T-helper 2 cell treated with Interferon-gamma antibody and Interleukin-4, amounts not matched to agents 5 μg/mL and 100 μg/mL, for 36 hours (primary cell): ENCODE measurements at regions not wholly inside any gene's neighbourhood (a gene's known extent, or its start where the extent isn't known, plus 50 kb on each side); places are given as distances from the start of the nearest gene placed in this dataset.
"Not testable (repeated sequence)": the region's sequence is repeated elsewhere in the genome, so short reads cannot be mapped to it uniquely, and the experiment has no call there.

Experiments used
- DNase-seq: peaks from one replicate; pipeline ENCODE4 v3.0.0; 2021; ENCODE audit warnings: low spot score
- H3K27ac Mint-ChIP-seq: one replicate; pipeline ENCODE4 v1.8.0; 2021; ENCODE audit warnings: mild to moderate bottlenecking, mixed read lengths
- H3K27me3 Mint-ChIP-seq: one replicate; pipeline ENCODE4 v1.8.0; 2021; ENCODE audit warnings: low read depth, mixed read lengths
- H3K36me3 Mint-ChIP-seq: one replicate; pipeline ENCODE4 v1.8.0; 2021; ENCODE audit warnings: low read depth, mixed read lengths
- H3K4me1 Mint-ChIP-seq: one replicate; pipeline ENCODE4 v1.8.0; 2021; ENCODE audit warnings: low read depth, mixed read lengths
- H3K4me3 Mint-ChIP-seq: one replicate; pipeline ENCODE4 v1.8.0; 2022; ENCODE audit warnings: mild to moderate bottlenecking, moderate library complexity, mixed read lengths
- H3K9me3 Mint-ChIP-seq: one replicate; pipeline ENCODE4 v1.8.0; 2021; ENCODE audit warnings: mixed read lengths

DNA sequence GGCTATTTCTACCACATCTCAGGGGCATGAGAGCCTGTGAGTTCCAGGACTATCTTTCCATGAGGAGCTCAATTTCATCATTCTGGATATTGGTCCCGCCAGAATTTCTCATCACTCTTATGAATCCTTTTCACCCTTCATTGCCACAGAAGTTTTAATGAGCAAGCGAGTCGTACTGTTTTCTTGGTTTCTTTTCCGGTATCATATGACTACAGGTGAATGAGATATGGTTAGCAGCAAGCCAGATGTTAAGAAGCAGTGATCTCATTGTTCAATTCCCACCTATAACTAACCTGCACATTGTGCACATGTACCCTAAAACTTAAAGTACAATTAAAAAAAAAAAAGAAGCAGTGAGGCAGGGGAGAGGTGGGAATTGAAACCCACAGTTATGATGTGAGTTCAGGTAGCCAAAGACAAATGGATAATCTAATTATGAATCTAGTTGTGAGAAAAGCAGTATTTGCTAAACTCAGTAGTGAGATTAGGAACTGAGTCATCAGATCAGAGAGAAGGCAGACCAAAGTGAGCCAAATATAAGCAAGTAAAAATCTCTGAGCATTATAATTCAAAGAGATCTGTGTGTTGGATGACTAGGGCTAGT, 78.0 kb upstream of the ELOVL5 start:
- H3K27me3 Mint-ChIP-seq: peaks cover 16% of the 10 kb centered on the region
- H3K9me3 Mint-ChIP-seq: no peaks in the 10 kb centered on the region
- H3K27ac Mint-ChIP-seq: no peak overlapping the region
- no peaks in the 10 kb centered on the region for H3K36me3 Mint-ChIP-seq
- H3K4me1 Mint-ChIP-seq: peaks cover 26% of the 10 kb centered on the region
- peak; percentile 9 for DNase-seq
- H3K4me3 Mint-ChIP-seq: peak overlapping the region; percentile 13

DNA sequence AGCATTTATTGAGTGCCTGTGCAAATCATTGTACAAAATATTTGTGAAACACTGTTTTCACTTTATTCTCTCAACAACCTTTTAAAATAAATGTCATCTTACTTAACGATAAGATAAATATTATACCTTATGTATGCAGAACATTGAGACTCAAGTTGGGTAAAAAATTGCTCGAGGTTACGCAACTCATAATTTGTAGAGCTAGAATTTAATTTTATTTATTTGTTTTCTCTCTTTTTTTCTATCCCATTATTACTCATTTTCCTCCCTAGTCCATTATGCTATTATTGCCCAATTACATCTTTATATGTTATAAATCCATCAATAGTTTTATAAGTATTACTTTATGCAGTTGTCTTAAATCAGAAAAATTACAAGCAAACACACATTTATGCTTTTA, 77.4 kb upstream of the ELOVL5 start:
- peaks cover 19% of the 10 kb centered on the region for H3K27me3 Mint-ChIP-seq
- peaks cover 23% of the 10 kb centered on the region for H3K4me1 Mint-ChIP-seq
- H3K9me3 Mint-ChIP-seq: no peaks in the 10 kb centered on the region
- no peak for DNase-seq
- H3K4me3 Mint-ChIP-seq: no peak overlapping the region
- no peaks in the 10 kb centered on the region for H3K36me3 Mint-ChIP-seq
- no peak overlapping the region for H3K27ac Mint-ChIP-seq

DNA sequence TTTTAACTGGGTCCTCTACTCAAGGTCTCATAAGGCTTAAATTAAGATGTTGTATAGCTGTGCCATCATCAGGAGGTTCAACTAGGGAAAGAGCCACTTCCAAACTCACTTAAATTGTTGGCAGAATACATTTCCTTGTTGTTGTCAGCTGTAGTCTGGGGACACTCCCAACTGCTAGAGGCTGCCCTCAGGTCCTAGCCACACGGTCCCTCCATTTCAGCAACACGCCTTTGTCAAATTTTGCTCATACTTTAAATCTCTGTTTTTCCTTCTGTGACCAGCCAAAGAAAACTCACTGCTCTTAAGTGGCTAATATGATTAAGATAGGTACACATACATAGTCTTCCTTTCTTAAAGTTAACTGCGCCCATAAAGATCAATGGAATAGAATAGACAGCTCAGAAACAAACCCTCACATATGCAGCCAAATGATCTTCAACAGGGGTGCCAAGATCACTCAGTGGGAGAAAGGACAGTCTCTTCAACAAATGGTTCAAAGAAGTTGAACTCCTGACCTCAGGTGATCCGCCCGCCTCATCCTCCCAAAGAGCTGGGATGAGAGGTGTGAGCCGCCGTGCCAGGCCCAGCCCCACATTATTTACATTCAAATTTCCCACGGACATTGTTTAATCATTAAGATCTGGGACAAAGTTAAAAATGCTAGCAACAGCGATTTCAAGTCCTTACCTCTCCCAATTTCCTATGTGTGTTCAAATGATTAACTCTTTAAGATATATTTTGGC, 76.4 kb upstream of the ELOVL5 start:
- Mint-ChIP-seq H3K36me3 (no peaks in the 10 kb centered on the region), H3K4me3 (no peak overlapping the region), H3K9me3 (no peaks in the 10 kb centered on the region), H3K27ac (no peak overlapping the region), H3K4me1 (peaks cover 23% of the 10 kb centered on the region), H3K27me3 (peaks cover 22% of the 10 kb centered on the region)
- DNase-seq: no peak

DNA sequence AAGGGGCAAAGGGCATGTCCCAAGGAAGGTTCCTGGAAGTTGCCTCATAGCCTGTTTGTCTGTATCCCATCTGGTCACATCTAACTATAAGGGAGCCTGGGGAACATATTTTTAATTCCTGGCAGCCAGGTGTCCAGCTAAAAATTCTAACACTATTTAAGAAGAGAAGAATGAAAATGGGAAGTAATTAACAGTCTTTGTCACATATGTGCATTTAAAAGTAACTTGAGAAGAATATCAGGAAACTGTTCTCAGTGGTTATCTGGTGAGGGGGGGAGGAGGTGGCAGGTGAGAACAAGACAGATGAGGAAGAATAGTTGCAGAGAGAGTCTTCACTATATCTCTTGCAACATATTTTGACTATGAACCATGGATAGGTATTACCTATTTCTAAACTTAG, 75.5 kb upstream of the ELOVL5 start:
- Mint-ChIP-seq H3K4me1 (peaks cover 21% of the 10 kb centered on the region), H3K27me3 (peaks cover 22% of the 10 kb centered on the region), H3K27ac (no peak overlapping the region), H3K9me3 (no peaks in the 10 kb centered on the region), H3K36me3 (no peaks in the 10 kb centered on the region), H3K4me3 (no peak overlapping the region)
- no peak for DNase-seq

DNA sequence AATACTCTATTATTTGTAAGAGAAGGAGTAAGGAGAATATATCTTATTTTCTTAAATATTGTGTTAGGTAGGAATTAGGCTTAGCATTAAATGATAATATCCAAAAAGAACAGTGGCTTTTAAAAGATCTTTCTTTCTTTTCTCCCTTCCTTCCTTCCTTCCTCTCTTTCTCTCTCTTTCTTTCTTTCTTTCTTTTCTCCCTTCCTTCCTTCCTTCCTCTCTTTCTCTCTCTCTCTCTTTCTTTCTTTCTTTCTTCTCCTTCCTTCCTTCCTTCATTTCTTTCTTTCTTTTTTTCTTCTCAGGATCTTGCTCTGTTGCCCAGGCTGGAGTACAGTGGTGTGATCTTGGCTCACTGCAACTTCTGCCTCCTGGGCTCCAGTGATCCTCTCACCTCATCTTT, 74.8 kb upstream of the ELOVL5 start:
- H3K9me3 Mint-ChIP-seq, H3K27ac Mint-ChIP-seq, H3K4me3 Mint-ChIP-seq, H3K36me3 Mint-ChIP-seq, DNase-seq: not testable (repeated sequence)
- Mint-ChIP-seq H3K27me3 (peaks cover 22% of the 10 kb centered on the region), H3K4me1 (peaks cover 17% of the 10 kb centered on the region)

DNA sequence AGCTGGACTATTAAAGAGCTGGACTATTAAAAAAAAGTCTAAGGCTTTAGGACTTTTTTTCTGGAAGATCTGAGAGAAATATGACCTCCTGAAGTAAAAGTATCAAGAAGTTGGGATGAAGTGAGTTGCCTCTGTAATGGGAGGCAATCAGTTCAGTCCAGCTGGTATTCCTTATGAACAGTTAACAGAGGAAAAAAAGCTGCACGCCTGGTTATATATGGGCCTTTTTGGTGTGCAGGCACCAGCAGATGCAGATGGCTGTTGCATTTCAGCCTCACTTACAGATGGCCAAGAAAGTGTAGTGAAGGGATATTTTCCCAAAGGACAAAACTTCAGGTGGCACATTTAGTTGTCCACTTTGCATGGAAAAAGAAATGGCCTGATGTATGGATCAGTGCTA, 70.3 kb upstream of the ELOVL5 start:
- H3K27ac Mint-ChIP-seq: no peak overlapping the region
- no peak overlapping the region for H3K4me3 Mint-ChIP-seq
- H3K36me3 Mint-ChIP-seq: no peaks in the 10 kb centered on the region
- H3K27me3 Mint-ChIP-seq: peaks cover 21% of the 10 kb centered on the region
- no peaks in the 10 kb centered on the region for H3K4me1 Mint-ChIP-seq
- no peaks in the 10 kb centered on the region for H3K9me3 Mint-ChIP-seq
- no peak for DNase-seq

DNA sequence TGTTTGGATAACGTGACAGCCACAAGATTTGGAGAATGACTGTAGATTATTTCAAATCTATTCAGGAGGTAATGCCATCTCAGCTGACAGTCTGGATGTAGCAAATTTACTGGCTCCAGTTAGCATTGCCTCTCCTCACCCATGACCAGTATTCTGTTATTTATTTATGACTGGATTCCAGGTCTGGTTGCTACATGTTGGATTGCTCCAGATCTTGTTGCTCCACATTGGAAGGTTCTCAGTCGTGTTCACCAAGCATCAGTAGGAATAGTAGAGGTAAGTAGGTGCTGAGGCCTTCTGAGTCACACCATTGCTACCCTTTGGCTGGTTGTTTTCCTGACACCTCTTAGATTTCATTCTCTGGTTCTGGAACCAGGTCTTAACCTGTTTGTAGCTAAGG, 69.5 kb upstream of the ELOVL5 start:
- no peaks in the 10 kb centered on the region for H3K9me3 Mint-ChIP-seq
- peaks cover 16% of the 10 kb centered on the region for H3K27me3 Mint-ChIP-seq
- no peak for DNase-seq
- H3K4me3 Mint-ChIP-seq: no peak overlapping the region
- H3K36me3 Mint-ChIP-seq: no peaks in the 10 kb centered on the region
- no peaks in the 10 kb centered on the region for H3K4me1 Mint-ChIP-seq
- no peak overlapping the region for H3K27ac Mint-ChIP-seq

DNA sequence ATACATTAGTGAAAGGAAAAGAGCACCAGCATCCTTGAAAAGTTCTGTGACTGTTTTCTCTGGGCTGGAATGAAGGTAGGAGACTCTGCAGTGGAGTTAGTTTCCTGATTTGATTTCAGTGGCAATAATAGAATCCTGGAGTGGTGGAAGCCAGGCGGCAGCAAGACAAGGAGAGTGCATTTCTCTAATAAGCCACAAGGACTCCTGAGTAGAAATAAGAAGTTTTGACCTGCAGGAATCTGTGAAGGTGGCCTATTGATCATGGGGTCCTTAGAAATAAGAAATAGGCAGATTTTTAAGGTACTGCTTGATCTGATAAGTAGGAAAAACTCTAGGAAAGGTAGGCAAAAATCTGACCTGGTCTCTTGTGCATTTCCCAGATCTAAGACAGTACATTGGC, 68.4 kb upstream of the ELOVL5 start:
- H3K27me3 Mint-ChIP-seq: peaks cover 11% of the 10 kb centered on the region
- H3K9me3 Mint-ChIP-seq: no peaks in the 10 kb centered on the region
- no peak overlapping the region for H3K4me3 Mint-ChIP-seq
- no peaks in the 10 kb centered on the region for H3K4me1 Mint-ChIP-seq
- H3K27ac Mint-ChIP-seq: no peak overlapping the region
- no peak for DNase-seq
- no peaks in the 10 kb centered on the region for H3K36me3 Mint-ChIP-seq

DNA sequence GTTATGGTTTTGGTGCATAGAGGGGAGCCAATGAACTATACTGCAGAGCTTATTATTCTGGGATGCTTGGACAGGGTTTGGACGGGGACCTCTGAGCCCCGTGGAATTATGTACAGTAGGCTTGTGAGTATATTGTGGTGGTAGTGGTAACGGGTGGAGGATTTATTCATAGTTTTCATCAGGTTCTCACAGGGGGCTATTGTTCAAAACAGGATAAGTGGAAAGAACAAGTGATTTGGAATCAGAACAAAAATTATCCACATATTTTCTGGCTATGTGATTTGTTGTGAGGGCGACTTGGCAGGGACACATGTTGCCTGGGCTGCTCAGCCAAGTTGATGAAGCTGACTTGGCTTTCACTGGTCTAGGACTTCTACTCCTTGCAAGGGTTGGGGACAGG, 64.6 kb upstream of the ELOVL5 start:
- Mint-ChIP-seq H3K27ac (no peak overlapping the region), H3K27me3 (peaks cover 2% of the 10 kb centered on the region), H3K4me1 (peaks cover 4% of the 10 kb centered on the region), H3K4me3 (no peak overlapping the region), H3K36me3 (no peaks in the 10 kb centered on the region), H3K9me3 (no peaks in the 10 kb centered on the region)
- DNase-seq: no peak

DNA sequence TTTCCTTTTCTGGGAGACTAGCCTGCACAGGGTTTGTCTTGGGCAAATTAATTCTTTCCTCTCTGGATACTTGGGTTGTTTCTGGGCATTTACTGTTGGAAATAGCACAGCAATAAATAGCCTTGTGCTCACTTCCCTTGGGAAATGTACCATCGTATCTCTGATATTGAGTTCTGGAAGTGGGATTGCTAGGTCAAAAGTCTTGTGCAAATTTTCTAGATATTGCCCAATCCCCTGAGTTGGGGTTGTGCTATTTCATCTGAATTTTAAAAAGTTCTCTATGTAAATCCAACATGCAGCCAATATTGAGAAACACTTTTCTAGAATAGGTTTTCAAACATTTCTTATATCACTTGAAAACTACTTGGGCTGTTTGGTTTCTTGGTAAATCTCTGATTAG, 64.0 kb upstream of the ELOVL5 start:
- H3K9me3 Mint-ChIP-seq: no peaks in the 10 kb centered on the region
- no peaks in the 10 kb centered on the region for H3K36me3 Mint-ChIP-seq
- H3K4me1 Mint-ChIP-seq: peaks cover 4% of the 10 kb centered on the region
- DNase-seq: no peak
- no peak overlapping the region for H3K27ac Mint-ChIP-seq
- H3K4me3 Mint-ChIP-seq: no peak overlapping the region
- peaks cover 2% of the 10 kb centered on the region for H3K27me3 Mint-ChIP-seq

DNA sequence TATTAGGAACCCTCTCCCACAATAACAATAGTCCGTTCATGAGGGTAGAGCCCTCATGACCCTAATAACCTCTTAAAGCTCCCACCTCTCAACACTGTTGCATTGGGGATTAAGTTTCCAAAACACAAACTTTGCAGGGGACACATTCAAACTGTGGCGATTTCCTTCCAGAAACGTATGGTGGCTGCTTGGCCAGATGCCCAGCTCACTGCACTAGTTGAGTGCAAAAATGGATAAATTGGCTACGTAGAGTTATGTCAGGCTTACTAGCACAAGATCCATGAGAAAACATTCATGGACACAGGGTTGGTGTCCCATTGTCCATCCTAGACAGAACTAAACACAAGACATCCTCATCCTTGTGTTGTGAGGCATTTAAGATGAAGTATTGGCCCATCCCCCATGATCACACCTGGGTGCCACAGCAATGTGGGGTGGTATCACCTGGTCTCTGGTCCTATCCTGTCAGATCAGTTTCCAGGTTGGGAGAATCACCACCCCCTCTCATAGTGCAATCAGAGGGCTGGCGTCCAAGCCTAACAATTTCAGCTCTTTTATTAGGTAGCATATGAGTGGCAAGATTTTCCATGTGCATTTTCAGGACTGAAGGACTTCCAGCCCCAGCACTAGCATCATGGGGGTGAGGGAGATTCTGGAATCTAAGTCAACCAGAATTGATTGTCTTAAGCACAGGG, 63.4 kb upstream of the ELOVL5 start:
- Mint-ChIP-seq H3K4me1 (peaks cover 4% of the 10 kb centered on the region), H3K27ac (no peak overlapping the region)

DNA sequence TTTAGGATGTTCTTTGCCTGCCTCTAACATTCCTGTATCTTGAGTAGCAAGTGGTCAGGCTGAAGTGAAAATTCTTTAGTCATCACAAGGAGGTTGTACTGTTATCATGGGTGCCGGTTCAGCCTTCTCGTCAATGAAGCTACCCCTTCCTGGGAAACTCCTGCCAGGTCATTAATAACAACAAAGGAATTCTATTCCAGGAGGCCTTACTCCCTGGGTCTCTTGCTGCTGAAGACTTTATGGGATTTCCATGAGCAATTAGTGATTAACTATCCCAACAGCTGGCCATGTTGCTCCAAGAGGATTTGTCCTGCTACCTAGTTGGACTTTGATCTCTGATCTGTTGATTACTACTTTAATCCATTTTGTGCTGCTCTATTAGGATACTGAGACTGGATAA, 62.7 kb upstream of the ELOVL5 start:
- no peaks in the 10 kb centered on the region for H3K9me3 Mint-ChIP-seq
- DNase-seq: no peak
- H3K27me3 Mint-ChIP-seq: no peaks in the 10 kb centered on the region
- H3K27ac Mint-ChIP-seq: no peak overlapping the region
- H3K4me3 Mint-ChIP-seq: no peak overlapping the region
- peaks cover 4% of the 10 kb centered on the region for H3K4me1 Mint-ChIP-seq
- H3K36me3 Mint-ChIP-seq: no peaks in the 10 kb centered on the region

More for the DNA sequence above, 63.4 kb upstream of the ELOVL5 start:
- Mint-ChIP-seq H3K36me3 (no peaks in the 10 kb centered on the region), H3K9me3 (no peaks in the 10 kb centered on the region), H3K27me3 (peaks cover 2% of the 10 kb centered on the region), H3K4me3 (no peak overlapping the region)
- DNase-seq: no peak

DNA sequence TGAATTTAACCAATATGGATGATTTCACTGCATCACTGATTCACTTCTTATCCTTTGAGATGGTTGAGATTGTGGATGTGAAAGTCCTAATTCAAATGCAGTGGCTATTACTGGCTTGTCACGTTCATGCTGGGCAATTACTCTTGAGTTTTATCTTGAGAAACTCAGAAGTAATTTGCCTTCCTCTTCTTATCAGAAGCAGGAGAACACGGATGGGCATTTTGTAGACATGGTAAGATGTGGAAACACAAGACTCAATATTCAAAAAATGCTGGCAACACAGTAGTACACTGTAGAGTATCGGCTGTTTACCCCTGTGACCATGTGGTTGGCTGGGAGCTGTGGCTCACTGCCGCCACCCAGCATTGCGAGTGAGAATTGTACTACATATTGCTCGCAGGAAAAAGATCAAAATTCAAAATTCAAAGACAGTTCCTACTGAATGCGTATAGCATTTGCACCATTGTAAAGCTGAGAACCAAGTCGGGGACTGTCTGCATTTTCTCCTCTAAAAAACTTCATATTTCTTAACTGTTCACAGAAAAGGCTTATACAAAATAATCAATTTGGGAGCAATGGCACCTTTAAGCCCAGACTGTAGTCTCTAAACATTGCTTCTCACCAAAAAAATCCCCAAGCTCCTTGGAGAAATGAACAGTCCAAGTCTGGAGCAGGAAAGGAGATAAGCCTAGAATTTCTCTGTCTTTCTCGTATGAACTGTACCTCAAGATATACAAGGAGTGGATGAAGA, 61.9 kb upstream of the ELOVL5 start:
- Mint-ChIP-seq H3K4me3 (no peak overlapping the region), H3K36me3 (no peaks in the 10 kb centered on the region), H3K27me3 (no peaks in the 10 kb centered on the region), H3K9me3 (no peaks in the 10 kb centered on the region), H3K4me1 (peaks cover 4% of the 10 kb centered on the region), H3K27ac (no peak overlapping the region)
- peak; percentile 32 for DNase-seq

DNA sequence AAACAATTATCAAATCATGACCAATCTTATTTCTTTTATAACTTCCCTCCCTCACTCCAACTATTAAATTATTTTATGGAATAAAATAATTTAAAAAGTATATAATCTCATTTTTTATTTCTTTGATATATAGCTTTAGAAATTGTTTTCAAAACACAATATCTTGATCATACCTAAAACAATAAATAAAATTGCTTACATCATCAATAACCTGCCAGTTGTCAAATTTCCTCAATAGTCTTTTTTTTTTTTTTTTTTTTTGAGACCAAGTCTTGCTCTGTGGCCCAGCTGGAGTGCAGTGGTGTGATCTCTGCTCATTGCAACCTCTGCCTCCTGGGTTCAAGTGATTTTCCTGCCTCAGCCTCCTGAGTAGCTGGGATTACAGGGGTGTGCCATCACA, 60.1 kb upstream of the ELOVL5 start:
- no peaks in the 10 kb centered on the region for H3K9me3 Mint-ChIP-seq
- H3K36me3 Mint-ChIP-seq: no peaks in the 10 kb centered on the region
- peaks cover 2% of the 10 kb centered on the region for H3K27me3 Mint-ChIP-seq
- H3K4me3 Mint-ChIP-seq: no peak overlapping the region
- DNase-seq: no peak
- no peak overlapping the region for H3K27ac Mint-ChIP-seq
- H3K4me1 Mint-ChIP-seq: peaks cover 4% of the 10 kb centered on the region
